RCC 7860 (cell line): ENCODE measurements at regions not wholly inside any gene's neighbourhood (a gene's known extent, or its start where the extent isn't known, plus 50 kb on each side); places are given as distances from the start of the nearest gene placed in this dataset.
A peak's percentile ranks its signal among the peaks of the same experiment; 100 is the strongest.

ENCODE experiments used
- DNase-seq: peaks from one replicate; pipeline ENCODE4 v3.0.0-alpha.2; 2015; ENCODE audit warnings: low spot score
- FAIRE-seq: peaks from 2 replicates; lab custom pipeline; 2012; peaks lifted over from hg19 to GRCh38; lab: Jason Lieb, UNC

GRCh38 chr9:3054017-3054586 lies 210.2 kb upstream of the PUM3 start:
- DNase-seq (no peak), FAIRE-seq (no peak)

- no peak for FAIRE-seq
- no peak for DNase-seq
These were observed 205.7 kb upstream of the PUM3 start for GRCh38 chr9:3049636-3050035.

- FAIRE-seq (no peak), DNase-seq (no peak)
These were observed 204.0 kb upstream of the PUM3 start for GRCh38 chr9:3047912-3048311.

GRCh38 chr9:3045153-3045552 lies 201.3 kb upstream of the PUM3 start:
- FAIRE-seq (no peak), DNase-seq (no peak)

GRCh38 chr9:3043369-3043768 lies 199.5 kb upstream of the PUM3 start:
- FAIRE-seq = no peak
- peak; percentile 22 for DNase-seq

GRCh38 chr9:3040761-3041160 lies 196.9 kb upstream of the PUM3 start:
- no peak for FAIRE-seq
- DNase-seq = no peak

- DNase-seq = no peak
- no peak for FAIRE-seq
These were observed 192.4 kb upstream of the PUM3 start for GRCh38 chr9:3036333-3036700.

- FAIRE-seq = no peak
These were observed 191.9 kb upstream of the PUM3 start for GRCh38 chr9:3035579-3036332.

GRCh38 chr9:3032898-3033297 lies 189.0 kb upstream of the PUM3 start:
- peak; percentile 46 for DNase-seq
- FAIRE-seq = peak; percentile 24

More at GRCh38 chr9:3035579-3036332, 191.9 kb upstream of the PUM3 start:
- no peak for DNase-seq

- no peak for FAIRE-seq
- DNase-seq = no peak
These were observed 184.6 kb upstream of the PUM3 start for GRCh38 chr9:3028535-3028934.

- DNase-seq (no peak), FAIRE-seq (no peak)
These were observed 183.3 kb upstream of the PUM3 start for GRCh38 chr9:3027210-3027609.

- FAIRE-seq = no peak
- DNase-seq = no peak
These were observed 179.6 kb upstream of the PUM3 start for GRCh38 chr9:3023449-3023848.

GRCh38 chr9:3018691-3019230 lies 174.9 kb upstream of the PUM3 start:
- DNase-seq = no peak

GRCh38 chr9:3018071-3018470 lies 174.2 kb upstream of the PUM3 start:
- no peak for DNase-seq
- FAIRE-seq = no peak

More at GRCh38 chr9:3018691-3019230, 174.9 kb upstream of the PUM3 start:
- FAIRE-seq = no peak

GRCh38 chr9:3014178-3014577 lies 170.3 kb upstream of the PUM3 start:
- no peak for FAIRE-seq
- DNase-seq = no peak

- FAIRE-seq (no peak), DNase-seq (no peak)
These were observed 168.9 kb upstream of the PUM3 start for GRCh38 chr9:3012842-3013241.

GRCh38 chr9:3012245-3012644 lies 168.3 kb upstream of the PUM3 start:
- DNase-seq = no peak

GRCh38 chr9:3008091-3008490 lies 164.2 kb upstream of the PUM3 start:
- FAIRE-seq (no peak), DNase-seq (no peak)

More at GRCh38 chr9:3012245-3012644, 168.3 kb upstream of the PUM3 start:
- no peak for FAIRE-seq

GRCh38 chr9:3007326-3007725 lies 163.4 kb upstream of the PUM3 start:
- no peak for FAIRE-seq
- no peak for DNase-seq

- FAIRE-seq = no peak
These were observed 163.0 kb upstream of the PUM3 start for GRCh38 chr9:3006851-3007250.

GRCh38 chr9:3004572-3004971 lies 160.7 kb upstream of the PUM3 start:
- FAIRE-seq (no peak), DNase-seq (no peak)

More at GRCh38 chr9:3006851-3007250, 163.0 kb upstream of the PUM3 start:
- DNase-seq = no peak

GRCh38 chr9:3001311-3001710 lies 157.4 kb upstream of the PUM3 start:
- FAIRE-seq (no peak), DNase-seq (no peak)
